ENCODE measurements at regions not wholly inside any gene's neighbourhood (a gene's known extent, or its start where the extent isn't known, plus 50 kb on each side); places are given as distances from the start of the nearest gene placed in this dataset.

GRCh38 chr7:372932-373791 is 83.2 kb downstream of the FOXL3 start:
- TF ChIP-seq GATA2 (IDR thresholded peaks at IDR 0.05; ENCODE audit: low read depth, low read length) = no peak
- no peak for TF ChIP-seq GATA3 (IDR thresholded peaks at IDR 0.05; ENCODE audit: low read depth, low read length)
